RWPE2 (cell line): ENCODE measurements at regions not wholly inside any gene's neighbourhood (a gene's known extent, or its start where the extent isn't known, plus 50 kb on each side); places are given as distances from the start of the nearest gene placed in this dataset.

Experiments
- ATAC-seq: fragments of 200-7000 bp; cut with Tn5 transposase; 3 replicates; pipeline ENCODE4 v1.9.1; 2021; ENCODE audit warnings: low read depth
- DNase-seq: peaks from one replicate; pipeline ENCODE4 v3.0.0-alpha.2; 2020; ENCODE audit warnings: low spot score
- H3K27ac ChIP-seq: fragments of 450-650 bp; 2 replicates; pipeline ENCODE4 v1.5.1; 2017; ENCODE audit warnings: mild to moderate bottlenecking; ENCODE audit not compliant: poor library complexity, severe bottlenecking
- H3K27me3 ChIP-seq: fragments of 250-450 bp; sonication (Bioruptor Pico); 2 replicates; pipeline ENCODE4 v1.5.1; 2021; ENCODE audit warnings: mild to moderate bottlenecking, moderate library complexity; ENCODE audit not compliant: insufficient read depth, poor library complexity, severe bottlenecking
- H3K36me3 ChIP-seq: fragments of 250-450 bp; sonication (Bioruptor Pico); 2 replicates; pipeline ENCODE4 v1.5.1; 2020; ENCODE audit warnings: low read depth, mild to moderate bottlenecking, moderate library complexity
- H3K4me1 ChIP-seq: fragments of 250-450 bp; sonication (Bioruptor Pico); 2 replicates; pipeline ENCODE4 v1.5.1; 2021; ENCODE audit warnings: mild to moderate bottlenecking, moderate library complexity; ENCODE audit not compliant: insufficient read depth, poor library complexity, severe bottlenecking
- H3K4me3 ChIP-seq: fragments of 250-450 bp; sonication (Bioruptor Pico); 2 replicates; pipeline ENCODE4 v1.5.1; 2021; ENCODE audit warnings: mild to moderate bottlenecking, moderate library complexity; ENCODE audit not compliant: severe bottlenecking
- H3K9me3 ChIP-seq: fragments of 250-450 bp; sonication (Bioruptor Pico); 2 replicates; pipeline ENCODE4 v1.5.1; 2021; ENCODE audit warnings: mild to moderate bottlenecking, moderate library complexity; ENCODE audit not compliant: severe bottlenecking
- CTCF ChIP-seq: fragments of 450-650 bp; IDR thresholded peaks from one replicate; pipeline ENCODE4 v1.5.1; 2017; ENCODE audit warnings: mild to moderate bottlenecking, moderate library complexity; ENCODE audit not compliant: poor library complexity, severe bottlenecking

- Histone ChIP-seq H3K4me1 (peaks cover 11% of the 10 kb centered on the region), H3K27me3 (no peaks in the 10 kb centered on the region), H3K36me3 (no peaks in the 10 kb centered on the region), H3K4me3 (no peak overlapping the region), H3K27ac (no peak overlapping the region), H3K9me3 (peaks cover 5% of the 10 kb centered on the region)
- DNase-seq = no peak
- no peak for TF ChIP-seq CTCF
- no peak for ATAC-seq
Observed at GRCh38 chr7:117941138-117941810, 68.0 kb upstream of the CTTNBP2 start.

- Histone ChIP-seq H3K36me3 (no peaks in the 10 kb centered on the region), H3K4me1 (peaks cover 14% of the 10 kb centered on the region), H3K27me3 (no peaks in the 10 kb centered on the region), H3K27ac (no peak overlapping the region), H3K4me3 (no peak overlapping the region), H3K9me3 (peaks cover 5% of the 10 kb centered on the region)
- no peak for TF ChIP-seq CTCF
- DNase-seq = no peak
- ATAC-seq = no peak
Observed at GRCh38 chr7:117942780-117943179, 69.5 kb upstream of the CTTNBP2 start.

GRCh38 chr7:117944886-117945285, 71.6 kb upstream of the CTTNBP2 start:
- Histone ChIP-seq H3K4me3 (no peak overlapping the region), H3K4me1 (peaks cover 27% of the 10 kb centered on the region), H3K27me3 (no peaks in the 10 kb centered on the region), H3K9me3 (peaks cover 5% of the 10 kb centered on the region), H3K27ac (no peak overlapping the region), H3K36me3 (no peaks in the 10 kb centered on the region)
- TF ChIP-seq CTCF = no peak
- ATAC-seq (no peak), DNase-seq (no peak)

- H3K4me1 ChIP-seq = peaks cover 40% of the 10 kb centered on the region
- no peak for TF ChIP-seq CTCF
- no peak for DNase-seq
- no peaks in the 10 kb centered on the region for H3K27me3 ChIP-seq
- H3K27ac ChIP-seq = peak overlapping the region; percentile 65
- no peak overlapping the region for H3K4me3 ChIP-seq
- peak; percentile 59 for ATAC-seq
- peaks cover 5% of the 10 kb centered on the region for H3K9me3 ChIP-seq
- no peaks in the 10 kb centered on the region for H3K36me3 ChIP-seq
Observed at GRCh38 chr7:117946151-117946633, 73.0 kb upstream of the CTTNBP2 start.

- no peak overlapping the region for H3K4me3 ChIP-seq
- H3K27me3 ChIP-seq = no peaks in the 10 kb centered on the region
- H3K4me1 ChIP-seq = peaks cover 51% of the 10 kb centered on the region
- TF ChIP-seq CTCF = peak; percentile 49
- no peaks in the 10 kb centered on the region for H3K9me3 ChIP-seq
- ATAC-seq (peak; percentile 67), DNase-seq (no peak)
- H3K27ac ChIP-seq = peak overlapping the region; percentile 97
- no peaks in the 10 kb centered on the region for H3K36me3 ChIP-seq
Observed at GRCh38 chr7:117949232-117949631, 76.0 kb upstream of the CTTNBP2 start.
